HEK293 (cell line): ENCODE measurements at regions not wholly inside any gene's neighbourhood (a gene's known extent, or its start where the extent isn't known, plus 50 kb on each side); places are given as distances from the start of the nearest gene placed in this dataset.

Experiments
- ZBTB1 ChIP-seq: fragments of 450-650 bp; formaldehyde crosslinking; IDR thresholded peaks from 2 replicates; pipeline ENCODE4 v1.5.1; 2016; ENCODE audit warnings: missing biosample characterization, missing genetic modification characterization
- ZFHX2 ChIP-seq: fragments of 450-650 bp; formaldehyde crosslinking; conservative IDR thresholded peaks from 2 replicates; pipeline ENCODE4 v1.5.1; 2016; ENCODE audit warnings: missing biosample characterization, missing genetic modification characterization
- ZFP37 ChIP-seq: fragments of 450-650 bp; formaldehyde crosslinking; IDR thresholded peaks from 2 replicates; pipeline ENCODE4 v1.5.1; 2016; ENCODE audit warnings: missing biosample characterization, missing genetic modification characterization
- TF ChIP-seq, protein P1 (sequence below): fragments of 450-650 bp; formaldehyde crosslinking; IDR thresholded peaks from 2 replicates; pipeline ENCODE4 v1.5.1; 2016; ENCODE audit warnings: missing biosample characterization, missing genetic modification characterization

DNA sequence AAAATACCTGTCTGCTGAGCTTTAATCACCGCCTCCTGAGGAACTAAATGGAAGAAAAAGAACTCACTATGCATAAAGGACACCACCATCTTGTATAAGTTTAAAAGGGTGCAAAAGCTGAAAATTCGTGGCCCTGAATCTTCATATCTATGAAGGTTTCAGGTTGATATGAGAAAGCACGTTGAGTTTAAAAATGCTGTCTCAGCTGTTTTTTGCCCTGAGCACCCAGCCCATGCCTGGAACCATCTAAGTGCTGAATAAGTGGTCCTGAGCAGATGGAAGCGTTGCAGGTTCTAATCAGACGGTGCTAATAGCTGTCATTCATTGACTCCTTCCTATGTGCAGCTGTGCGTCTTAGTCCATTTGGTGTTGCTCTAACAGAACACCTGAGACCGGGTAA is 467.4 kb downstream of the EIPR1 start:
- TF ChIP-seq, protein P1, sequence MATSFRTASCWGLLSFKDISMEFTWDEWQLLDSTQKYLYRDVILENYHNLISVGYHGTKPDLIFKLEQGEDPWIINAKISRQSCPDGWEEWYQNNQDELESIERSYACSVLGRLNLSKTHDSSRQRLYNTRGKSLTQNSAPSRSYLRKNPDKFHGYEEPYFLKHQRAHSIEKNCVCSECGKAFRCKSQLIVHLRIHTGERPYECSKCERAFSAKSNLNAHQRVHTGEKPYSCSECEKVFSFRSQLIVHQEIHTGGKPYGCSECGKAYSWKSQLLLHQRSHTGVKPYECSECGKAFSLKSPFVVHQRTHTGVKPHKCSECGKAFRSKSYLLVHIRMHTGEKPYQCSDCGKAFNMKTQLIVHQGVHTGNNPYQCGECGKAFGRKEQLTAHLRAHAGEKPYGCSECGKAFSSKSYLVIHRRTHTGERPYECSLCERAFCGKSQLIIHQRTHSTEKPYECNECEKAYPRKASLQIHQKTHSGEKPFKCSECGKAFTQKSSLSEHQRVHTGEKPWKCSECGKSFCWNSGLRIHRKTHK (tag by site-specific recombination): no peak
- TF ChIP-seq ZFP37 (tag by site-specific recombination) (no peak), ZFHX2 (no peak), ZBTB1 (tag by site-specific recombination) (no peak)
